Caco-2 (cell line): ENCODE measurements at regions not wholly inside any gene's neighbourhood (a gene's known extent, or its start where the extent isn't known, plus 50 kb on each side); places are given as distances from the start of the nearest gene placed in this dataset.

ENCODE experiments used
- BruUV-seq: library from RNA; stranded (reverse); fragments of 400-500 nt; replicated peaks from 2 replicates; lab custom pipeline; 2021; lab: Mats Ljungman, UMichigan
- CTCF ChIA-PET: fragments of 300-600 bp; sonication (Branson Sonifier 250); formaldehyde crosslinking; loops from one replicate; lab custom pipeline; 2022; ENCODE audit warnings: antibody characterized with exemption; lab: Charles Lee
- POLR2A ChIA-PET: fragments of 300-600 bp; sonication (Branson Sonifier 250); formaldehyde crosslinking; loops from one replicate; lab custom pipeline; 2022; ENCODE audit warnings: antibody characterized with exemption; lab: Charles Lee
- DNase-seq, 2 experiments: peaks; one replicate each; pipeline versions ENCODE4 v3.0.0 to v3.0.0-alpha.2; 2020 to 2022
- H3K27me3 ChIP-seq: replicated peaks from 2 replicates; pipeline ENCODE4 v1.6.0; 2011; ENCODE audit warnings: low read length; ENCODE audit not compliant: control insufficient read depth, insufficient read depth
- H3K36me3 ChIP-seq: 2 replicates; pipeline ENCODE4 v1.5.1; 2011; ENCODE audit warnings: low read length; ENCODE audit not compliant: control insufficient read depth, insufficient read depth
- H3K4me1 ChIP-seq: fragments of 250-450 bp; sonication (Bioruptor Pico); 2 replicates; pipeline ENCODE4 v1.5.1; 2020; ENCODE audit warnings: mild to moderate bottlenecking
- H3K4me3 ChIP-seq: 2 replicates; pipeline ENCODE4 v1.5.1; 2011; ENCODE audit warnings: low read depth, mild to moderate bottlenecking, control low read depth, low read length
- H3K9me3 ChIP-seq: fragments of 250-450 bp; sonication (Bioruptor Pico); 2 replicates; pipeline ENCODE4 v1.5.1; 2020; ENCODE audit warnings: mild to moderate bottlenecking, moderate library complexity
- H3K27ac Mint-ChIP-seq: one replicate; pipeline ENCODE4 v1.8.0; 2022; ENCODE audit warnings: mixed read lengths; ENCODE audit not compliant: unreplicated experiment
- H3K27me3 Mint-ChIP-seq: one replicate; pipeline ENCODE4 v1.8.0; 2022; ENCODE audit warnings: mixed read lengths; ENCODE audit not compliant: insufficient read depth, unreplicated experiment
- H3K36me3 Mint-ChIP-seq: one replicate; pipeline ENCODE4 v1.8.0; 2022; ENCODE audit warnings: mild to moderate bottlenecking, mixed read lengths; ENCODE audit not compliant: insufficient read depth, unreplicated experiment
- H3K4me1 Mint-ChIP-seq: one replicate; pipeline ENCODE4 v1.8.0; 2022; ENCODE audit warnings: low read depth, mixed read lengths; ENCODE audit not compliant: unreplicated experiment
- H3K4me3 Mint-ChIP-seq: one replicate; pipeline ENCODE4 v1.8.0; 2022; ENCODE audit warnings: mild to moderate bottlenecking, moderate library complexity, mixed read lengths; ENCODE audit not compliant: unreplicated experiment
- H3K9me3 Mint-ChIP-seq: one replicate; pipeline ENCODE4 v1.8.0; 2022; ENCODE audit warnings: mixed read lengths; ENCODE audit not compliant: unreplicated experiment
- intact Hi-C: fragments of 100-400 bp; cut with micrococcal nuclease; formaldehyde crosslinking; loops from one replicate; pipeline ENCODE4 v1.10.0; 2022; ENCODE audit not compliant: unreplicated experiment
- TF ChIP-seq, protein P1 (sequence below), 2 experiments: fragments of 200-600 bp in 1 of 2; IDR thresholded peaks; 1 replicate in 1 of 2; 2 replicates in 1 of 2; pipeline versions ENCODE4 v1.5.1 to v1.8.0; 2011 to 2022; ENCODE audit warnings: antibody characterized with exemption in 1 of 2, control low read depth in 1 of 2, inconsistent platforms in 1 of 2, low read depth in 1 of 2, low read length in 1 of 2, mild to moderate bottlenecking in 1 of 2, moderate library complexity in 1 of 2; ENCODE audit not compliant: insufficient read depth in 1 of 2, severe bottlenecking in 1 of 2, unreplicated experiment in 1 of 2

DNA sequence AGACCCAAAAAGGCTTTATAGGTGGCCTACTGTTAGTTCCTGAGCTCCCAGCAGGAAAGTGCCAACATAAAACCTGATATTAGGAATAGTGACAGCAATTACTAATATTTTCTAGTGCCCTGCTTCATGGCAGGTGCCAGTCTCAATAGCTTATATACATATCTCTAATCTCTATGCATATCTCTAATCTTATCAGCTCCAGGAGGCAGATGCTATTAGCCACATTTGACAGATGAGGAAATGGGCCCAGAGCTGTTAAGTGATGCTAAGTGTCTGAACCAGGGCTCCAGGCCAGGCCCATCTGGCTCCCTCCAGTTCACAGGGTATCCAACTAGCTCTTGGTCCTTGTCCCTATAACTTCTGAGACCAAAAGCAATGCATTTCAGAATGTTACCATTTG lies 142.5 kb downstream of the CHIC2 start:
- TF ChIP-seq, protein P1, sequence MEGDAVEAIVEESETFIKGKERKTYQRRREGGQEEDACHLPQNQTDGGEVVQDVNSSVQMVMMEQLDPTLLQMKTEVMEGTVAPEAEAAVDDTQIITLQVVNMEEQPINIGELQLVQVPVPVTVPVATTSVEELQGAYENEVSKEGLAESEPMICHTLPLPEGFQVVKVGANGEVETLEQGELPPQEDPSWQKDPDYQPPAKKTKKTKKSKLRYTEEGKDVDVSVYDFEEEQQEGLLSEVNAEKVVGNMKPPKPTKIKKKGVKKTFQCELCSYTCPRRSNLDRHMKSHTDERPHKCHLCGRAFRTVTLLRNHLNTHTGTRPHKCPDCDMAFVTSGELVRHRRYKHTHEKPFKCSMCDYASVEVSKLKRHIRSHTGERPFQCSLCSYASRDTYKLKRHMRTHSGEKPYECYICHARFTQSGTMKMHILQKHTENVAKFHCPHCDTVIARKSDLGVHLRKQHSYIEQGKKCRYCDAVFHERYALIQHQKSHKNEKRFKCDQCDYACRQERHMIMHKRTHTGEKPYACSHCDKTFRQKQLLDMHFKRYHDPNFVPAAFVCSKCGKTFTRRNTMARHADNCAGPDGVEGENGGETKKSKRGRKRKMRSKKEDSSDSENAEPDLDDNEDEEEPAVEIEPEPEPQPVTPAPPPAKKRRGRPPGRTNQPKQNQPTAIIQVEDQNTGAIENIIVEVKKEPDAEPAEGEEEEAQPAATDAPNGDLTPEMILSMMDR (IDR thresholded peaks at IDR 0.05; ENCODE audit: insufficient read depth in 1 of 2, low read depth in 1 of 2, low read length in 1 of 2, severe bottlenecking in 1 of 2, unreplicated experiment in 1 of 2), result no peak
- no peaks in the 10 kb centered on the region for H3K9me3 ChIP-seq
- no peaks in the 10 kb centered on the region for H3K36me3 ChIP-seq
- ChIA-PET POLR2A (no interaction called here), CTCF (no interaction called here)
- no peaks in the 10 kb centered on the region for H3K27me3 ChIP-seq
- Mint-ChIP-seq H3K36me3 (no peaks in the 10 kb centered on the region), H3K27ac (no peak overlapping the region), H3K27me3 (no peaks in the 10 kb centered on the region), H3K4me1 (peaks cover 47% of the 10 kb centered on the region), H3K9me3 (no peaks in the 10 kb centered on the region), H3K4me3 (no peak overlapping the region)
- BruUV-seq, result no TSS peak
- intact Hi-C loops, result no loop called here
- H3K4me1 ChIP-seq, result peaks cover 55% of the 10 kb centered on the region
- DNase-seq, result no peak
- no peak overlapping the region for H3K4me3 ChIP-seq

DNA sequence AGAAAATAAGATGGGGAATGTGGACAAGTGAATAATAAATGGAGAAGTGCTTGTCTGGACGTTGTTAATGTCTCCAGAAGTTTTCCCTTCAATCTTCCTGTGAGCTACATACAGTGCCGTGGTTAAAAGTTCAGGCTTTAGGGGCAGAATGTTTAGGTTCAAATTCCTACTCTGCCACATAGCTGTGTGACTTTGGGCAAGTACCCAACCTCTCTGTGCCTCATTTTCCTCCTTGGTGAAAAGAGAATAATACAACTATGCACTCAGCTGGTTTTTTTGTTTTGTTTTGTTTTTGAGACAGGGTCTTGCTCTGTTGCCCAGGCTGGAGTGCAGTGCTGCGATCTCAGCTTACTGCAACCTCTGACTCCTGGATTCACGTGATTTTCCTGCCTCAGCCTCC lies 143.5 kb downstream of the CHIC2 start:
- POLR2A ChIA-PET, result no interaction called here
- Mint-ChIP-seq H3K36me3 (no peaks in the 10 kb centered on the region), H3K4me1 (peaks cover 41% of the 10 kb centered on the region), H3K27ac (no peak overlapping the region), H3K4me3 (no peak overlapping the region), H3K27me3 (no peaks in the 10 kb centered on the region), H3K9me3 (no peaks in the 10 kb centered on the region)
- intact Hi-C loops, result no loop called here
- Histone ChIP-seq H3K9me3 (no peaks in the 10 kb centered on the region), H3K27me3 (no peaks in the 10 kb centered on the region), H3K4me1 (peaks cover 45% of the 10 kb centered on the region), H3K4me3 (no peak overlapping the region), H3K36me3 (no peaks in the 10 kb centered on the region)
- DNase-seq, result no peak
- BruUV-seq, result no TSS peak
- TF ChIP-seq, protein P1 (IDR thresholded peaks at IDR 0.05; ENCODE audit: insufficient read depth in 1 of 2, low read depth in 1 of 2, low read length in 1 of 2, severe bottlenecking in 1 of 2, unreplicated experiment in 1 of 2), result no peak
- CTCF ChIA-PET, result interaction anchor here (1.4 to 1.6 kb wide), 2 partner anchors 9 to 313 kb away, joined by 5 to 11 read pairs; no protein-coding TSS in a partner anchor

DNA sequence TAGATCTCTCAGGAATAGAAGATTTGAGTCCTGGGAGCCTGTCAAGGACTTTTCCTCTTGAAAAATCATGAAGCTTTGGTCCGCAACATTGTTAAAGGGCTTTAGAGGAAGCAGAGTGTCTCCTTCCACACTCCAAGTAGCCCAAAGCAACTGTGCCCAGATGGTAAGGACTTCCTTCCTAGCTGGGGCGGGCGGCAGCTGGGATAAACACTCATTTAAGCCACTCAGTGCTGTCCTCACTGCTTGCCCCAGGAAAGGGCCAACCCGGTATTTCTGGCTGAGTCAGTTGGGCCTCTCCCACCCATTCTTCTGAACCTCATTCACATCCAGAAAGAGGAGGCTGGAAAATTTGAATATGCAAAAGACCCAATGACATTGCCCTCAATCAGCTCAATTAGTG lies 144.3 kb downstream of the CHIC2 start:
- intact Hi-C loops, result no loop called here

More for the DNA sequence above, 144.3 kb downstream of the CHIC2 start:
- ChIA-PET POLR2A (interaction anchor here (0.7 kb wide), 1 partner anchor 9 kb away, joined by 8 read pairs; no protein-coding TSS in a partner anchor), CTCF (interaction anchor here (1.4 to 1.6 kb wide), 2 partner anchors 9 to 314 kb away, joined by 5 to 11 read pairs; no protein-coding TSS in a partner anchor)
- no TSS peak for BruUV-seq
- peak overlapping the region; percentile 40 for H3K27ac Mint-ChIP-seq
- no peaks in the 10 kb centered on the region for H3K9me3 Mint-ChIP-seq
- no peaks in the 10 kb centered on the region for H3K9me3 ChIP-seq
- no peaks in the 10 kb centered on the region for H3K27me3 Mint-ChIP-seq
- no peak overlapping the region for H3K4me3 Mint-ChIP-seq
- no peaks in the 10 kb centered on the region for H3K36me3 Mint-ChIP-seq
- H3K4me3 ChIP-seq, result no peak overlapping the region
- TF ChIP-seq, protein P1 (IDR thresholded peaks at IDR 0.05; ENCODE audit: insufficient read depth in 1 of 2, low read depth in 1 of 2, low read length in 1 of 2, severe bottlenecking in 1 of 2, unreplicated experiment in 1 of 2), result no peak
- peaks cover 40% of the 10 kb centered on the region for H3K4me1 Mint-ChIP-seq
- DNase-seq, result no peak
- no peaks in the 10 kb centered on the region for H3K27me3 ChIP-seq
- peaks cover 39% of the 10 kb centered on the region for H3K4me1 ChIP-seq
- H3K36me3 ChIP-seq, result no peaks in the 10 kb centered on the region
